ENCODE measurements at regions not wholly inside any gene's neighbourhood (a gene's known extent, or its start where the extent isn't known, plus 50 kb on each side); places are given as distances from the start of the nearest gene placed in this dataset.

DNA sequence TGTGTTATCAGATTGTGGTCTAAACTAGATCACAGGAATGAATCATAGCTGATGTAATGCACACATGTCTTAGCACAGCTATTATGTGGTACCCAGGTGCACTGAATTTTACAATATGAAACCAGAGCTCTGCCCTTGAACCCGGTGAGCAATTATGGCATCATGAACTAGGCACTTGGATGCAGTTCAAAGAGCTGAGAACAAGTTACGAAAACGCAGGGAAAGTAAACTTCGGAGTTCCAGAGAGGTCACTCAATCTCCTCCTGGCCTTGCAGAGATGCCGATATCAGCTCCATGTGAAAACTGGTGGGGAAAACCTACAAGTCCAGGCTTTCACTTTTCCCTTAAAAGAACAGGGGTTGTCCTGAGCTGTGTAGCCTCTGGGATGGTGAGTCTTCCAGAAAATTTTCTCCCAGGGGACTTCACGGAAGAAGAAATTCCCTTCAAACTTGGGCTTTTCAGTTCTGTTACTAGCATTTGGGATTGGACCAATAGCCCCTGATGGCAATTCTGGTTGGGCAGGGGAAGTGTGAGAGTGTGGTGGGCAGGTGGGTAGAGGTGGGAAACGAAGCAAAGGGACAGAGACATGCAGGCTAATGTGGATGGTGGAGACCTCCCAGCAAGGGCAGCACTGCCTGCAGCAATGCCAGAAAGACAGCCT lies 71.1 kb upstream of the SH3BP4 start:
- Histone ChIP-seq H3K27me3 (replicated peaks in 1 of 2; ENCODE audit: control insufficient read depth in 2 of 2, insufficient read depth in 2 of 2, low read length in 1 of 2) (no peaks in the 10 kb centered on the region), H3K4me3 (no peak overlapping the region), H3K27ac (ENCODE audit: control insufficient read depth, insufficient read depth) (no peak overlapping the region), H3K79me2 (ENCODE audit: control insufficient read depth, insufficient read depth, low read length) (no peaks in the 10 kb centered on the region), H3K4me2 (ENCODE audit: control insufficient read depth, insufficient read depth) (no peak overlapping the region), H3K9me3 (replicated peaks; ENCODE audit: control insufficient read depth, insufficient read depth, low read length) (no peaks in the 10 kb centered on the region; the same call in 2 of the 3 replicates), H3K36me3 (ENCODE audit: control insufficient read depth in 2 of 2, insufficient read depth in 2 of 2, low read length in 1 of 2) (no peaks in the 10 kb centered on the region), H4K20me1 (ENCODE audit: control insufficient read depth, insufficient read depth) (no peaks in the 10 kb centered on the region), H3K4me1 (ENCODE audit: control insufficient read depth, insufficient read depth, low read length) (no peaks in the 10 kb centered on the region), H2AFZ (ENCODE audit: control insufficient read depth, low read depth, low read length) (no peak overlapping the region), H3K9ac (ENCODE audit: control insufficient read depth, insufficient read depth, low read length) (no peak overlapping the region)
- ChIA-PET SMC1A (ENCODE audit: uncharacterized antibody, unreplicated experiment) (no interaction called here), CTCF (no interaction called here), POLR2A (no interaction called here), RAD21 (ENCODE audit: unreplicated experiment) (no interaction called here)
- no peak for DNase-seq (ENCODE audit: low read depth, low spot score)
- TF ChIP-seq, protein P1, sequence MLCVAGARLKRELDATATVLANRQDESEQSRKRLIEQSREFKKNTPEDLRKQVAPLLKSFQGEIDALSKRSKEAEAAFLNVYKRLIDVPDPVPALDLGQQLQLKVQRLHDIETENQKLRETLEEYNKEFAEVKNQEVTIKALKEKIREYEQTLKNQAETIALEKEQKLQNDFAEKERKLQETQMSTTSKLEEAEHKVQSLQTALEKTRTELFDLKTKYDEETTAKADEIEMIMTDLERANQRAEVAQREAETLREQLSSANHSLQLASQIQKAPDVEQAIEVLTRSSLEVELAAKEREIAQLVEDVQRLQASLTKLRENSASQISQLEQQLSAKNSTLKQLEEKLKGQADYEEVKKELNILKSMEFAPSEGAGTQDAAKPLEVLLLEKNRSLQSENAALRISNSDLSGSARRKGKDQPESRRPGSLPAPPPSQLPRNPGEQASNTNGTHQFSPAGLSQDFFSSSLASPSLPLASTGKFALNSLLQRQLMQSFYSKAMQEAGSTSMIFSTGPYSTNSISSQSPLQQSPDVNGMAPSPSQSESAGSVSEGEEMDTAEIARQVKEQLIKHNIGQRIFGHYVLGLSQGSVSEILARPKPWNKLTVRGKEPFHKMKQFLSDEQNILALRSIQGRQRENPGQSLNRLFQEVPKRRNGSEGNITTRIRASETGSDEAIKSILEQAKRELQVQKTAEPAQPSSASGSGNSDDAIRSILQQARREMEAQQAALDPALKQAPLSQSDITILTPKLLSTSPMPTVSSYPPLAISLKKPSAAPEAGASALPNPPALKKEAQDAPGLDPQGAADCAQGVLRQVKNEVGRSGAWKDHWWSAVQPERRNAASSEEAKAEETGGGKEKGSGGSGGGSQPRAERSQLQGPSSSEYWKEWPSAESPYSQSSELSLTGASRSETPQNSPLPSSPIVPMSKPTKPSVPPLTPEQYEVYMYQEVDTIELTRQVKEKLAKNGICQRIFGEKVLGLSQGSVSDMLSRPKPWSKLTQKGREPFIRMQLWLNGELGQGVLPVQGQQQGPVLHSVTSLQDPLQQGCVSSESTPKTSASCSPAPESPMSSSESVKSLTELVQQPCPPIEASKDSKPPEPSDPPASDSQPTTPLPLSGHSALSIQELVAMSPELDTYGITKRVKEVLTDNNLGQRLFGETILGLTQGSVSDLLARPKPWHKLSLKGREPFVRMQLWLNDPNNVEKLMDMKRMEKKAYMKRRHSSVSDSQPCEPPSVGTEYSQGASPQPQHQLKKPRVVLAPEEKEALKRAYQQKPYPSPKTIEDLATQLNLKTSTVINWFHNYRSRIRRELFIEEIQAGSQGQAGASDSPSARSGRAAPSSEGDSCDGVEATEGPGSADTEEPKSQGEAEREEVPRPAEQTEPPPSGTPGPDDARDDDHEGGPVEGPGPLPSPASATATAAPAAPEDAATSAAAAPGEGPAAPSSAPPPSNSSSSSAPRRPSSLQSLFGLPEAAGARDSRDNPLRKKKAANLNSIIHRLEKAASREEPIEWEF (IDR thresholded peaks at IDR 0.05; ENCODE audit: insufficient replicate concordance, low read depth, low read length), result no peak
- no peak for TF ChIP-seq CBX3 (IDR thresholded peaks at IDR 0.05; ENCODE audit: borderline replicate concordance, low read depth)
- TF ChIP-seq SMC3 (IDR thresholded peaks at IDR 0.05; ENCODE audit: borderline replicate concordance, low read length), result no peak
- no peak for TF ChIP-seq BRCA1 (IDR thresholded peaks at IDR 0.05; ENCODE audit: low read depth, low read length)
- no peak for TF ChIP-seq NBN (IDR thresholded peaks at IDR 0.05)
- no peak for TF ChIP-seq NR2C1 (IDR thresholded peaks at IDR 0.05)
- TF ChIP-seq CEBPB (IDR thresholded peaks at IDR 0.05; ENCODE audit: borderline replicate concordance in 1 of 2, low read depth in 2 of 2, low read length in 2 of 2), result no peak
- TF ChIP-seq STAT3 (IDR thresholded peaks at IDR 0.05; ENCODE audit: low read depth, low read length), result no peak
- TF ChIP-seq TCF12 (IDR thresholded peaks at IDR 0.05; ENCODE audit: low read depth, low read length), result no peak
- no peak for TF ChIP-seq KDM1A (IDR thresholded peaks at IDR 0.05; ENCODE audit: borderline replicate concordance)
- TF ChIP-seq PAX5 (IDR thresholded peaks at IDR 0.05; ENCODE audit: borderline replicate concordance, low read depth, low read length), result no peak
- TF ChIP-seq POLR2A (IDR thresholded peaks at IDR 0.05; ENCODE audit: low read depth, low read length), result no peak
- TF ChIP-seq ZNF24 (IDR thresholded peaks at IDR 0.05), result no peak
- no peak for FAIRE-seq
- 56% methylated on average over 7 of the region's 7 CpGs for WGBS (ENCODE audit: insufficient coverage, insufficient replicate concordance, low lambda C conversion rate, missing lambda C conversion rate)
- ATAC-seq, result no peak
- no TSS peak for BruUV-seq (replicated peaks)
- in situ Hi-C loops (cut with MboI), result no loop called here
- intact Hi-C loops (cut with micrococcal nuclease; ENCODE audit: unreplicated experiment), result no loop called here
